Adipocyte (in vitro differentiated cells): ENCODE measurements at regions not wholly inside any gene's neighbourhood (a gene's known extent, or its start where the extent isn't known, plus 50 kb on each side); places are given as distances from the start of the nearest gene placed in this dataset.

ENCODE experiments used
- DNase-seq: peaks from one replicate; pipeline ENCODE4 v3.0.0-alpha.2; 2015; ENCODE audit warnings: low read depth
- H3K27me3 ChIP-seq: replicated peaks from 2 replicates; pipeline ENCODE4 v1.7.0; 2013; ENCODE audit warnings: mild to moderate bottlenecking, low read length, moderate library complexity; ENCODE audit not compliant: control insufficient read depth, insufficient read depth
- H3K36me3 ChIP-seq: 2 replicates; pipeline ENCODE4 v1.7.0; 2013; ENCODE audit warnings: low read length, mild to moderate bottlenecking, moderate library complexity; ENCODE audit not compliant: control insufficient read depth, insufficient read depth, severe bottlenecking
- H3K4me1 ChIP-seq: 2 replicates; pipeline ENCODE4 v1.7.0; 2013; ENCODE audit warnings: mild to moderate bottlenecking, low read length, moderate library complexity; ENCODE audit not compliant: control insufficient read depth, insufficient read depth
- H3K4me3 ChIP-seq: 2 replicates; pipeline ENCODE4 v1.7.0; 2013; ENCODE audit warnings: mild to moderate bottlenecking, low read length, moderate library complexity
- H3K9ac ChIP-seq: 2 replicates; pipeline ENCODE4 v1.7.0; 2013; ENCODE audit warnings: mild to moderate bottlenecking, low read length, moderate library complexity
- H3K9me3 ChIP-seq: 2 replicates; pipeline ENCODE4 v1.7.0; 2013; ENCODE audit warnings: mild to moderate bottlenecking, low read length, moderate library complexity; ENCODE audit not compliant: control insufficient read depth

GRCh38 chr16:64589836-64590235 is 532.0 kb downstream of the CDH11 start:
- Histone ChIP-seq H3K9ac (no peak overlapping the region), H3K4me3 (no peak overlapping the region), H3K36me3 (no peaks in the 10 kb centered on the region), H3K27me3 (no peaks in the 10 kb centered on the region), H3K9me3 (no peaks in the 10 kb centered on the region), H3K4me1 (peaks cover 12% of the 10 kb centered on the region)
- DNase-seq, result peak; percentile 73

GRCh38 chr16:64586781-64587180 is 535.1 kb downstream of the CDH11 start:
- DNase-seq, result no peak
- Histone ChIP-seq H3K4me1 (peaks cover 12% of the 10 kb centered on the region), H3K9ac (no peak overlapping the region), H3K27me3 (no peaks in the 10 kb centered on the region), H3K36me3 (no peaks in the 10 kb centered on the region), H3K9me3 (no peaks in the 10 kb centered on the region), H3K4me3 (no peak overlapping the region)

GRCh38 chr16:64585367-64585766 is 536.5 kb downstream of the CDH11 start:
- Histone ChIP-seq H3K9ac (no peak overlapping the region), H3K4me3 (no peak overlapping the region), H3K4me1 (peaks cover 9% of the 10 kb centered on the region), H3K36me3 (no peaks in the 10 kb centered on the region), H3K9me3 (no peaks in the 10 kb centered on the region), H3K27me3 (no peaks in the 10 kb centered on the region)
- DNase-seq, result no peak

- H3K9me3 ChIP-seq, result no peaks in the 10 kb centered on the region
- H3K4me3 ChIP-seq, result no peak overlapping the region
- no peaks in the 10 kb centered on the region for H3K27me3 ChIP-seq
- no peaks in the 10 kb centered on the region for H3K36me3 ChIP-seq
- H3K4me1 ChIP-seq, result no peaks in the 10 kb centered on the region
- DNase-seq, result no peak
- no peak overlapping the region for H3K9ac ChIP-seq
Measured at GRCh38 chr16:64580558-64580957, 541.3 kb downstream of the CDH11 start.

GRCh38 chr16:64579712-64580111 is 542.2 kb downstream of the CDH11 start:
- H3K36me3 ChIP-seq, result no peaks in the 10 kb centered on the region
- H3K27me3 ChIP-seq, result no peaks in the 10 kb centered on the region
- DNase-seq, result no peak
- H3K9ac ChIP-seq, result no peak overlapping the region
- no peak overlapping the region for H3K4me3 ChIP-seq
- no peaks in the 10 kb centered on the region for H3K4me1 ChIP-seq
- no peaks in the 10 kb centered on the region for H3K9me3 ChIP-seq

DNA sequence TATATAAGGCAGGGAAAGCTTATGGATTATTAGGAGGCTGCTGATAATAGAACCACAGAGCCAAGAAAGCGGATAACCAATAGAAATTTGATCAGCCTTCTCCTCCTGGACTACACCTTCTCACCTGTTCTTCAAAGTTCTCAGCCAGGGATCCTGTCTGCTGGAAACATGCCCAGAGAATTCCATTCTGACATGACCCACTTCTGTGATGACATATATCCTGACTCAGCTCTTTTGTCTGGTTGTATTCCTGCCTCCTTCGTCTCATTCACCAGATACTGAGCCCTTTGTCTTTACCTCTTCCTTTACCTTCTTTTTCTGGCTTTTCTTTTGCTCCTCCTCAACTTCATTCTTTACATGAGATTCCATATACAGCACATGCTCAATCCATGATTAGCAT is 576.1 kb downstream of the CDH11 start:
- no peaks in the 10 kb centered on the region for H3K36me3 ChIP-seq
- H3K4me1 ChIP-seq, result peaks cover 8% of the 10 kb centered on the region
- H3K27me3 ChIP-seq, result no peaks in the 10 kb centered on the region
- H3K9ac ChIP-seq, result no peak overlapping the region
- H3K9me3 ChIP-seq, result no peaks in the 10 kb centered on the region
- DNase-seq, result no peak
- no peak overlapping the region for H3K4me3 ChIP-seq

- Histone ChIP-seq H3K27me3 (no peaks in the 10 kb centered on the region), H3K9ac (no peak overlapping the region)
- no peak for DNase-seq
Measured at GRCh38 chr16:64544859-64545258, 577.0 kb downstream of the CDH11 start.

GRCh38 chr16:64543441-64543840 is 578.4 kb downstream of the CDH11 start:
- peaks cover 8% of the 10 kb centered on the region for H3K4me1 ChIP-seq
- no peak overlapping the region for H3K4me3 ChIP-seq
- H3K9ac ChIP-seq, result no peak overlapping the region
- H3K36me3 ChIP-seq, result no peaks in the 10 kb centered on the region
- H3K27me3 ChIP-seq, result no peaks in the 10 kb centered on the region
- DNase-seq, result peak; percentile 40
- H3K9me3 ChIP-seq, result no peaks in the 10 kb centered on the region

More at GRCh38 chr16:64544859-64545258, 577.0 kb downstream of the CDH11 start:
- peaks cover 8% of the 10 kb centered on the region for H3K4me1 ChIP-seq
- no peaks in the 10 kb centered on the region for H3K9me3 ChIP-seq
- no peak overlapping the region for H3K4me3 ChIP-seq
- no peaks in the 10 kb centered on the region for H3K36me3 ChIP-seq

DNA sequence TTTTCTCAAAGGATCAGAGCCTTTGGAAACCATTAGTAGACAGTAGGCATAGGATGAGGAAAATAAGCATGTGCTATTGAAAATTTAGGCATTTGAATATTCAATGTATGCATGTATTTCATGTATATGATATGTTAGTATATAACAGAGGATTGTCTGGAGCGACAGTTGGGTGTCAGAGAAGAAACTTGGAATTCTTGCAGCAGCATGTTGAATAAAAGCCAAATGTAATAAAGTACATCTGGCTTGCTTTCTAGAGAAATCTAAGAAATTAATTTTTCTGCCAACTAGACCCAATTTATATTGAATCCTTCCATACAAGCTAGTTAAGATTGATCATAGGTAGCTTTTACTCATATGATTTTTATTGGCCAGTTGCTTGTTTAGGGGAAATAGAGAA is 578.8 kb downstream of the CDH11 start:
- no peaks in the 10 kb centered on the region for H3K27me3 ChIP-seq
- H3K9me3 ChIP-seq, result no peaks in the 10 kb centered on the region
- no peak for DNase-seq
- H3K9ac ChIP-seq, result no peak overlapping the region
- no peaks in the 10 kb centered on the region for H3K36me3 ChIP-seq
- peaks cover 8% of the 10 kb centered on the region for H3K4me1 ChIP-seq
- no peak overlapping the region for H3K4me3 ChIP-seq

DNA sequence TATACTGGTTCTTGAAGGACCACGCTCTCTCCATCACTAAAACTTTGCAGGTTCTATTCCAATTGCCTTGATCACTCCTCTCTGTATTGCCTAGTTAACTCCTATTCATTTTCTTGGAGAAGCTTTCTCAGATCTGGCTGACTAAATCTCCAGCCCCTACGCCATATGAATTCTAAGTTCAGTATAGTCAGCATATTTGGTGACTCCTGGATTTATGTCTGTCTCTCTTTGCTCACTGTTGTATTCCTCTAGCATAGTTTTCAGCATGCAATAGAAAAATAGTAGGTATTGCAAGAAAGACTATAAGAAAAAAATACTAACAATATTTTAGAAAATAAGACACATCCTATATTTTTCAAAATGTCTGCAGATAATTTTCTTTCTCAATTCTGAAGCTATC is 579.7 kb downstream of the CDH11 start:
- H3K27me3 ChIP-seq, result no peaks in the 10 kb centered on the region
- H3K36me3 ChIP-seq, result no peaks in the 10 kb centered on the region
- H3K4me1 ChIP-seq, result peaks cover 8% of the 10 kb centered on the region
- no peaks in the 10 kb centered on the region for H3K9me3 ChIP-seq
- DNase-seq, result no peak
- no peak overlapping the region for H3K9ac ChIP-seq
- no peak overlapping the region for H3K4me3 ChIP-seq

- Histone ChIP-seq H3K4me3 (no peak overlapping the region), H3K9ac (no peak overlapping the region), H3K4me1 (peaks cover 8% of the 10 kb centered on the region), H3K27me3 (no peaks in the 10 kb centered on the region), H3K36me3 (no peaks in the 10 kb centered on the region), H3K9me3 (no peaks in the 10 kb centered on the region)
- no peak for DNase-seq
Measured at GRCh38 chr16:64541621-64542020, 580.2 kb downstream of the CDH11 start.

GRCh38 chr16:64540434-64540833 is 581.4 kb downstream of the CDH11 start:
- no peak for DNase-seq
- no peak overlapping the region for H3K4me3 ChIP-seq
- no peaks in the 10 kb centered on the region for H3K9me3 ChIP-seq
- H3K27me3 ChIP-seq, result no peaks in the 10 kb centered on the region
- H3K36me3 ChIP-seq, result no peaks in the 10 kb centered on the region
- H3K9ac ChIP-seq, result no peak overlapping the region
- peaks cover 8% of the 10 kb centered on the region for H3K4me1 ChIP-seq
